Caco-2 (cell line): ENCODE measurements at regions not wholly inside any gene's neighbourhood (a gene's known extent, or its start where the extent isn't known, plus 50 kb on each side); places are given as distances from the start of the nearest gene placed in this dataset.

Source experiments
- BruUV-seq: library from RNA; stranded (reverse); fragments of 400-500 nt; replicated peaks from 2 replicates; lab custom pipeline; 2021; lab: Mats Ljungman, UMichigan
- CTCF ChIA-PET: fragments of 300-600 bp; sonication (Branson Sonifier 250); formaldehyde crosslinking; loops from one replicate; lab custom pipeline; 2022; ENCODE audit warnings: antibody characterized with exemption; lab: Charles Lee
- POLR2A ChIA-PET: fragments of 300-600 bp; sonication (Branson Sonifier 250); formaldehyde crosslinking; loops from one replicate; lab custom pipeline; 2022; ENCODE audit warnings: antibody characterized with exemption; lab: Charles Lee
- DNase-seq, 2 experiments: peaks; one replicate each; pipeline versions ENCODE4 v3.0.0 to v3.0.0-alpha.2; 2020 to 2022
- H3K27me3 ChIP-seq: replicated peaks from 2 replicates; pipeline ENCODE4 v1.6.0; 2011; ENCODE audit warnings: low read length; ENCODE audit not compliant: control insufficient read depth, insufficient read depth
- H3K36me3 ChIP-seq: 2 replicates; pipeline ENCODE4 v1.5.1; 2011; ENCODE audit warnings: low read length; ENCODE audit not compliant: control insufficient read depth, insufficient read depth
- H3K4me1 ChIP-seq: fragments of 250-450 bp; sonication (Bioruptor Pico); 2 replicates; pipeline ENCODE4 v1.5.1; 2020; ENCODE audit warnings: mild to moderate bottlenecking
- H3K4me3 ChIP-seq: 2 replicates; pipeline ENCODE4 v1.5.1; 2011; ENCODE audit warnings: low read depth, mild to moderate bottlenecking, control low read depth, low read length
- H3K9me3 ChIP-seq: fragments of 250-450 bp; sonication (Bioruptor Pico); 2 replicates; pipeline ENCODE4 v1.5.1; 2020; ENCODE audit warnings: mild to moderate bottlenecking, moderate library complexity
- H3K27ac Mint-ChIP-seq: one replicate; pipeline ENCODE4 v1.8.0; 2022; ENCODE audit warnings: mixed read lengths; ENCODE audit not compliant: unreplicated experiment
- H3K27me3 Mint-ChIP-seq: one replicate; pipeline ENCODE4 v1.8.0; 2022; ENCODE audit warnings: mixed read lengths; ENCODE audit not compliant: insufficient read depth, unreplicated experiment
- H3K36me3 Mint-ChIP-seq: one replicate; pipeline ENCODE4 v1.8.0; 2022; ENCODE audit warnings: mild to moderate bottlenecking, mixed read lengths; ENCODE audit not compliant: insufficient read depth, unreplicated experiment
- H3K4me1 Mint-ChIP-seq: one replicate; pipeline ENCODE4 v1.8.0; 2022; ENCODE audit warnings: low read depth, mixed read lengths; ENCODE audit not compliant: unreplicated experiment
- H3K4me3 Mint-ChIP-seq: one replicate; pipeline ENCODE4 v1.8.0; 2022; ENCODE audit warnings: mild to moderate bottlenecking, moderate library complexity, mixed read lengths; ENCODE audit not compliant: unreplicated experiment
- H3K9me3 Mint-ChIP-seq: one replicate; pipeline ENCODE4 v1.8.0; 2022; ENCODE audit warnings: mixed read lengths; ENCODE audit not compliant: unreplicated experiment
- CTCF ChIP-seq, 2 experiments: fragments of 200-600 bp in 1 of 2; IDR thresholded peaks; 1 replicate in 1 of 2; 2 replicates in 1 of 2; pipeline versions ENCODE4 v1.5.1 to v1.8.0; 2011 to 2022; ENCODE audit warnings: antibody characterized with exemption in 1 of 2, control low read depth in 1 of 2, inconsistent platforms in 1 of 2, low read depth in 1 of 2, low read length in 1 of 2, mild to moderate bottlenecking in 1 of 2, moderate library complexity in 1 of 2; ENCODE audit not compliant: insufficient read depth in 1 of 2, severe bottlenecking in 1 of 2, unreplicated experiment in 1 of 2
- intact Hi-C: fragments of 100-400 bp; cut with micrococcal nuclease; formaldehyde crosslinking; loops from one replicate; pipeline ENCODE4 v1.10.0; 2022; ENCODE audit not compliant: unreplicated experiment

GRCh38 chr4:127211650-127212560 lies 420.9 kb upstream of the INTU start:
- no peak for DNase-seq
- POLR2A ChIA-PET = no interaction called here
- Histone ChIP-seq H3K4me3 (no peak overlapping the region), H3K4me1 (no peaks in the 10 kb centered on the region), H3K9me3 (no peaks in the 10 kb centered on the region), H3K36me3 (no peaks in the 10 kb centered on the region), H3K27me3 (no peaks in the 10 kb centered on the region)
- intact Hi-C loops = no loop called here
- no peaks in the 10 kb centered on the region for H3K36me3 Mint-ChIP-seq
- H3K9me3 Mint-ChIP-seq = no peaks in the 10 kb centered on the region
- H3K4me3 Mint-ChIP-seq = no peak overlapping the region
- CTCF ChIA-PET = no interaction called here
- no peaks in the 10 kb centered on the region for H3K27me3 Mint-ChIP-seq
- no peak for TF ChIP-seq CTCF (IDR thresholded peaks at IDR 0.05; ENCODE audit: insufficient read depth in 1 of 2, low read depth in 1 of 2, low read length in 1 of 2, severe bottlenecking in 1 of 2, unreplicated experiment in 1 of 2)
- H3K4me1 Mint-ChIP-seq = no peaks in the 10 kb centered on the region
- BruUV-seq = no TSS peak
- no peak overlapping the region for H3K27ac Mint-ChIP-seq

DNA sequence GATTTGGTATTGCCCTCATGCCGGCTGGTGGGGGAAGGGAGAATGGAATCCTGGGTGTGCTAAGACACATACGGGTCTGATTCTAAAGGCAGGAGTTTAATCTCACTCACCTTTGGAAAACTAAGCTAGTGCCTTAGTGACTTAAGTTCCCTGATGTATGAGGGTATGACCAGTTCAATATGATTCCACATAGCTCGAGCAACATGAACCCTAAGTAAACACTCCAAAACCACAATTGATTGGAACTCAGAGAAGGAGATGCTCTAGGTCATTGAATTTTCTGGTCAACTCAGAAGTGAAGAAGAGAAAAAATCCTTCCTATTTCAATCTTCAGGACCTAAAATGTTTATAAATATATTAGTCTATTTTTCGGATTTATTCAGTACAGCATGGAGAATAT lies 420.1 kb upstream of the INTU start:
- Mint-ChIP-seq H3K9me3 (no peaks in the 10 kb centered on the region), H3K4me1 (no peaks in the 10 kb centered on the region), H3K4me3 (no peak overlapping the region), H3K27ac (no peak overlapping the region), H3K36me3 (no peaks in the 10 kb centered on the region), H3K27me3 (no peaks in the 10 kb centered on the region)
- Histone ChIP-seq H3K4me1 (no peaks in the 10 kb centered on the region), H3K36me3 (no peaks in the 10 kb centered on the region), H3K9me3 (no peaks in the 10 kb centered on the region), H3K4me3 (no peak overlapping the region), H3K27me3 (no peaks in the 10 kb centered on the region)
- BruUV-seq = no TSS peak
- no peak for TF ChIP-seq CTCF (IDR thresholded peaks at IDR 0.05; ENCODE audit: insufficient read depth in 1 of 2, low read depth in 1 of 2, low read length in 1 of 2, severe bottlenecking in 1 of 2, unreplicated experiment in 1 of 2)
- intact Hi-C loops = no loop called here
- ChIA-PET CTCF (no interaction called here), POLR2A (no interaction called here)
- DNase-seq = no peak

GRCh38 chr4:127214016-127214415 lies 418.7 kb upstream of the INTU start:
- H3K9me3 Mint-ChIP-seq = no peaks in the 10 kb centered on the region
- H3K4me3 Mint-ChIP-seq = no peak overlapping the region
- H3K27me3 Mint-ChIP-seq = no peaks in the 10 kb centered on the region
- no peak for DNase-seq
- no peaks in the 10 kb centered on the region for H3K27me3 ChIP-seq
- ChIA-PET POLR2A (no interaction called here), CTCF (no interaction called here)
- no peak overlapping the region for H3K27ac Mint-ChIP-seq
- no peak for TF ChIP-seq CTCF (IDR thresholded peaks at IDR 0.05; ENCODE audit: insufficient read depth in 1 of 2, low read depth in 1 of 2, low read length in 1 of 2, severe bottlenecking in 1 of 2, unreplicated experiment in 1 of 2)
- H3K4me1 Mint-ChIP-seq = no peaks in the 10 kb centered on the region
- no peaks in the 10 kb centered on the region for H3K36me3 Mint-ChIP-seq
- no peak overlapping the region for H3K4me3 ChIP-seq
- no TSS peak for BruUV-seq
- H3K36me3 ChIP-seq = no peaks in the 10 kb centered on the region
- no peaks in the 10 kb centered on the region for H3K9me3 ChIP-seq
- no peaks in the 10 kb centered on the region for H3K4me1 ChIP-seq
- intact Hi-C loops = no loop called here
